HUES64 (cell line): ENCODE measurements at regions not wholly inside any gene's neighbourhood (a gene's known extent, or its start where the extent isn't known, plus 50 kb on each side); places are given as distances from the start of the nearest gene placed in this dataset.

Experiments used
- H3K27ac ChIP-seq: 2 replicates; pipeline ENCODE4 v1.7.0; 2013; ENCODE audit warnings: low read depth, low read length, inconsistent platforms
- H3K27me3 ChIP-seq: 2 replicates; pipeline ENCODE4 v1.6.1; 2013; ENCODE audit warnings: mild to moderate bottlenecking, low read length; ENCODE audit not compliant: insufficient read depth
- H3K36me3 ChIP-seq: 2 replicates; pipeline ENCODE4 v1.6.1; 2013; ENCODE audit warnings: mild to moderate bottlenecking, low read length; ENCODE audit not compliant: insufficient read depth
- H3K4me1 ChIP-seq: 2 replicates; pipeline ENCODE4 v1.6.1; 2013; ENCODE audit warnings: mild to moderate bottlenecking, low read length, moderate library complexity; ENCODE audit not compliant: insufficient read depth
- H3K4me3 ChIP-seq: 2 replicates; pipeline ENCODE4 v1.5.1; 2013; ENCODE audit warnings: mild to moderate bottlenecking, low read length, moderate library complexity
- H3K9ac ChIP-seq: 2 replicates; pipeline ENCODE4 v1.6.1; 2013; ENCODE audit warnings: mild to moderate bottlenecking, low read depth, low read length
- H3K9me3 ChIP-seq: 2 replicates; pipeline ENCODE4 v1.6.1; 2013; ENCODE audit warnings: low read depth, low read length; ENCODE audit not compliant: insufficient read depth
- WGBS: fragments of 150-250, 120-280 bp; methylation state at CpG from one replicate; pipeline ENCODE4 v1.1.7; 2013; ENCODE audit warnings: missing lambda C conversion rate; 5-methylcytosine and 5-hydroxymethylcytosine counted together

DNA sequence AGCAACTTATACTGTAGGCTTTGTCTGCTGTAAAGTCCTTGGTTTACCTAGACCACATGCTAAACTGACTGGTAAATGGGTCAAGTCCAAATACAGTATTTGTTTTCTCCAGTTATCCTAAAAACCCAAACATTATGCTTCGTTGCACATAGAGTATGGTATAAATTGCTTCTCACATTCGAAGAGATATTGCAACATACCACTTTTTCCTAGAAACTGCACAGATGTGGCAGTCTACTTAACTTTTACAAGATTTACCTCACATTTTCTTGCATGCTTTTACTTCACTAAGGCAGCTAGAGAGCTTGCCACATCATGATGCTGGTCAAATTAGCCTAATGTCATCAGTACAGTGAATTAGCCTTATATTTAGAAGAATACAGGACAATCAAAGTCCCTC is 66.0 kb upstream of the SCN7A start:
- 89% methylated on average over 2 of the region's 2 CpGs for WGBS
- Histone ChIP-seq H3K9me3 (no peaks in the 10 kb centered on the region), H3K27ac (no peak overlapping the region), H3K4me3 (no peak overlapping the region), H3K4me1 (no peaks in the 10 kb centered on the region), H3K9ac (no peak overlapping the region), H3K36me3 (no peaks in the 10 kb centered on the region), H3K27me3 (no peaks in the 10 kb centered on the region)

DNA sequence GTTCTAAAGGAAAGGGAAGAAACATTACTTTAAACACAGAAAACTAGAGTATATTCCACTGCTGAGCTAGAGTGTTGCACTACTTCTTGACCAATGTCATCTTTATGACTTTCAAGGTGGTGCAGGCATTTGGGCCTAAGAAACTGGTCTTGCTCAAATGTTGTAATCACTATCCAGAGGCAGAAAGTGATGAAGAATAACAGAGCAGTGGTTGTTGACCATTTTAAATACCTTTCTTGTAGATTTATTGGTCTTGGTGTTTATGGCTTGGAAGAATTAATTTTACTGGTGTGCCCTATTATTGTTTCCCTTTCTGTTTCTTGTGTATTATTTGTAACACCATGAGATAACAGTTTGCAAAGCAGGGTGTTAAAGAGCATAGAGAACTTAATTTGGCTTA is 56.9 kb upstream of the SCN7A start:
- Histone ChIP-seq H3K27me3 (no peaks in the 10 kb centered on the region), H3K27ac (no peak overlapping the region), H3K36me3 (no peaks in the 10 kb centered on the region), H3K9me3 (no peaks in the 10 kb centered on the region), H3K9ac (no peak overlapping the region), H3K4me3 (no peak overlapping the region), H3K4me1 (no peaks in the 10 kb centered on the region)

DNA sequence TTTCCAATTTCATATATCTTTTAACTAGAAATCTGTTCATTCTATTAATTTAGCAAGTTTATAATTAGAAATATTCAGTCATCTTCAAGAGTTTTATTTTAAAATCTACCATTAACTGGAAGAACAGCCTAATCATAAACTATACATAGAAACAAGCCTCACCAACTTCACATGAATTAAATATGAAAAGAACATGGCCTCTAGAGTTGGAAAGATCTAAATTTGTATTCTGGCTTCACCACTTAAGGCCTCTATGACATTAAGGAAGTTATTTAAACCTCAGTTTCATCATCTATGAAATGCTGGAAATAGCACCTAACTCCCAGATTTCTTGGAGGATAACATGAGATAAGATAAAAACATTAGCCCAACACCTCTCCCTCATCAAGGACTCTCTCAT is 51.4 kb upstream of the SCN7A start:
- no peaks in the 10 kb centered on the region for H3K36me3 ChIP-seq
- H3K4me3 ChIP-seq, result no peak overlapping the region
- no peaks in the 10 kb centered on the region for H3K9me3 ChIP-seq
- no peak overlapping the region for H3K27ac ChIP-seq
- no peak overlapping the region for H3K9ac ChIP-seq
- no peaks in the 10 kb centered on the region for H3K27me3 ChIP-seq
- no peaks in the 10 kb centered on the region for H3K4me1 ChIP-seq
